ENCODE measurements at regions not wholly inside any gene's neighbourhood (a gene's known extent, or its start where the extent isn't known, plus 50 kb on each side); places are given as distances from the start of the nearest gene placed in this dataset.

DNA sequence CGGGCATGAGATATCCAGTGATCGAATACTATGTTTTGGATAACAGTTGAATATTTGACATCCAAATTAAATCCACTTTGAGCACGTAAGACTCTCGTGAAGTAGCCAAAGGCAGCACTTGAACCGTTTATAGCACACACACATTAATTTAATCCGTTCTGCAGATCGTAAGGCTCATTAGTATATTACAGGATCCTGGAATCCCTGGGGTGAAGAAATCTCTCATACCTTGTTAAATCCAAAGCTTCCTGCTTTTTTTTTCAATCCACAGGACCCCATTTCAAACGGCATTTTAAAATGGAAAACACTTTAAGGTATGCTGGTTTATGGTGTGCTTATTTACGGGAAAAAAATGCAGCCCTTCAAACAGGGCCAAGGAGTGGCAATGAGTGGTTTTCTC, 158.4 kb upstream of the ADARB2 start:
- TF ChIP-seq, protein P1, sequence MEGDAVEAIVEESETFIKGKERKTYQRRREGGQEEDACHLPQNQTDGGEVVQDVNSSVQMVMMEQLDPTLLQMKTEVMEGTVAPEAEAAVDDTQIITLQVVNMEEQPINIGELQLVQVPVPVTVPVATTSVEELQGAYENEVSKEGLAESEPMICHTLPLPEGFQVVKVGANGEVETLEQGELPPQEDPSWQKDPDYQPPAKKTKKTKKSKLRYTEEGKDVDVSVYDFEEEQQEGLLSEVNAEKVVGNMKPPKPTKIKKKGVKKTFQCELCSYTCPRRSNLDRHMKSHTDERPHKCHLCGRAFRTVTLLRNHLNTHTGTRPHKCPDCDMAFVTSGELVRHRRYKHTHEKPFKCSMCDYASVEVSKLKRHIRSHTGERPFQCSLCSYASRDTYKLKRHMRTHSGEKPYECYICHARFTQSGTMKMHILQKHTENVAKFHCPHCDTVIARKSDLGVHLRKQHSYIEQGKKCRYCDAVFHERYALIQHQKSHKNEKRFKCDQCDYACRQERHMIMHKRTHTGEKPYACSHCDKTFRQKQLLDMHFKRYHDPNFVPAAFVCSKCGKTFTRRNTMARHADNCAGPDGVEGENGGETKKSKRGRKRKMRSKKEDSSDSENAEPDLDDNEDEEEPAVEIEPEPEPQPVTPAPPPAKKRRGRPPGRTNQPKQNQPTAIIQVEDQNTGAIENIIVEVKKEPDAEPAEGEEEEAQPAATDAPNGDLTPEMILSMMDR (IDR thresholded peaks at IDR 0.05) = no peak
- no peak for TF ChIP-seq POLR2A (IDR thresholded peaks at IDR 0.05)
- no peaks in the 10 kb centered on the region for H3K27me3 ChIP-seq
- H3K4me1 ChIP-seq = no peaks in the 10 kb centered on the region
- H3K4me3 ChIP-seq = no peak overlapping the region
- H3K36me3 ChIP-seq = no peaks in the 10 kb centered on the region
- no peaks in the 10 kb centered on the region for H3K9me3 ChIP-seq
- no peak overlapping the region for H3K27ac ChIP-seq
- DNase-seq = no peak

- Histone ChIP-seq H3K27me3 (no peaks in the 10 kb centered on the region), H3K4me3 (no peak overlapping the region)
- no peak for DNase-seq
Observed at GRCh38 chr10:1894912-1895311, 157.6 kb upstream of the ADARB2 start.

GRCh38 chr10:1893941-1894340, 156.6 kb upstream of the ADARB2 start:
- no peaks in the 10 kb centered on the region for H3K9me3 ChIP-seq
- H3K36me3 ChIP-seq = no peaks in the 10 kb centered on the region
- no peak overlapping the region for H3K27ac ChIP-seq
- DNase-seq = no peak
- H3K27me3 ChIP-seq = no peaks in the 10 kb centered on the region
- H3K4me1 ChIP-seq = no peaks in the 10 kb centered on the region
- no peak overlapping the region for H3K4me3 ChIP-seq
- TF ChIP-seq, protein P1 (IDR thresholded peaks at IDR 0.05) = no peak
- no peak for TF ChIP-seq POLR2A (IDR thresholded peaks at IDR 0.05)

More at GRCh38 chr10:1894912-1895311, 157.6 kb upstream of the ADARB2 start:
- Histone ChIP-seq H3K36me3 (no peaks in the 10 kb centered on the region), H3K4me1 (no peaks in the 10 kb centered on the region), H3K9me3 (no peaks in the 10 kb centered on the region), H3K27ac (no peak overlapping the region)
- TF ChIP-seq POLR2A (IDR thresholded peaks at IDR 0.05) = no peak
- TF ChIP-seq, protein P1 (IDR thresholded peaks at IDR 0.05) = no peak

DNA sequence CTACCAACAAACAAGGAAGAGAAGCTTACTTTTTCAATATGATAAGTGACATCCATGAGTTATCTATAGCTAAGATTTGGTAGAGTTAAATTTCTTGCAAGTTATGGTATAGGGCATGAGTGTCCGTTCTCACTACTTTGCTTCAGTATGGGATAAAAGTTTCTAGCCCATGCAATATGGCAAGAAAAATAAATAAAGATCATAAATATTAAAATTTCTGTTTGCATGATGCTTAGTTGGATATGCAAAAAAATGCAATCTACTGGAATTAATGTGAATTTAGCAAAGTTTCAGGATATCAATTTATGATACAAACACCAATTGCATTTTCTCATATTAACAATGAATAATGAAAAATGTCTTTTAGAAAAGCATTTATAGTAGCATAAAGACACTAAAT, 148.7 kb upstream of the ADARB2 start:
- H3K9me3 ChIP-seq = peaks cover 0 to 3% (median 0%) of the 10 kb centered on the region in 4 donors
- H3K36me3 ChIP-seq = no peaks in the 10 kb centered on the region
- no peak for TF ChIP-seq POLR2A (IDR thresholded peaks at IDR 0.05)
- TF ChIP-seq, protein P1 (IDR thresholded peaks at IDR 0.05) = no peak
- H3K4me1 ChIP-seq = no peaks in the 10 kb centered on the region
- no peak for DNase-seq
- H3K4me3 ChIP-seq = no peak overlapping the region
- H3K27me3 ChIP-seq = no peaks in the 10 kb centered on the region
- no peak overlapping the region for H3K27ac ChIP-seq

DNA sequence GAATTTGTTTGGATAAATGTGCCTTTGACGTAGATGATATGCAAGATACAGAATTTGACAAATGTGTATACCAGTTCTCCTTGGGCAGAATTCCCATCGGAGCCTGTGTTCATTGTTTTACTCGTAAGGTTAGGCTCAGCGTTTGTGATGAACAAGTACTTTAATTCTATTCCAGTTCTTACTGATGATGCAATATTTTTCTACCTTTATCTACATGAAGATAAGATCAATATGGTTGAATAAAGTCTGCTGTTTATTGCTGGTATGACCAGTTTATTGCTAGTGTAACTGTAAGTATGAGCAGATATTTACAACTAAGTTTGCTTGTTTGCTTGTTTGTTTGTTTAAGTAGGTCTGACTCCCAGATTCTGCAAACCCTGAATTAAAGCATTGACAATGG, 145.4 kb upstream of the ADARB2 start:
- no peak for TF ChIP-seq POLR2A (IDR thresholded peaks at IDR 0.05)
- TF ChIP-seq, protein P1 (IDR thresholded peaks at IDR 0.05) = no peak
- H3K27ac ChIP-seq = no peak overlapping the region

DNA sequence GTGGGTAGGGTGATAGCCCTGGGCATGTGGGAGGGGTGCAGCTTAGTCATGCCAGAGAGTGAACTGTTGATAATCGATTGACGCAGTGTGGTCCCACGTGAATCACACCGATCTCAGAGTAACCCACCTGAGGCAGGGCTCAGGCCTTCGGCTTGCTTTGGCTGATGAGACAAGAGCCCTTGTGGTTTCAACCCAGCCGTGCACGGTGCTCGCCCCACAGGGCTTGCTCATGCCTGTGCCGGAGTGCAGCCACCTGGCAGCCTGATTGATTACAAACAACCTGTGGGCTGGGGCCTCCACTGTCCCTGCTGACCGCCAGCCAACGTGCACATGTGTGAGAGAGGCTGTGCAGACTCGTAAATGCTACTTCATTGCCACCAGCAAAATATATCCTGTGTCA, 144.9 kb upstream of the ADARB2 start:
- no peak overlapping the region for H3K27ac ChIP-seq

More for the DNA sequence above, 145.4 kb upstream of the ADARB2 start:
- DNase-seq = no peak
- Histone ChIP-seq H3K4me1 (no peaks in the 10 kb centered on the region), H3K36me3 (no peaks in the 10 kb centered on the region), H3K9me3 (no peaks in the 10 kb centered on the region), H3K27me3 (no peaks in the 10 kb centered on the region), H3K4me3 (no peak overlapping the region)

More for the DNA sequence above, 144.9 kb upstream of the ADARB2 start:
- Histone ChIP-seq H3K4me3 (no peak overlapping the region), H3K4me1 (no peaks in the 10 kb centered on the region), H3K36me3 (no peaks in the 10 kb centered on the region), H3K9me3 (no peaks in the 10 kb centered on the region), H3K27me3 (no peaks in the 10 kb centered on the region)
- no peak for DNase-seq
- TF ChIP-seq POLR2A (IDR thresholded peaks at IDR 0.05) = no peak
- TF ChIP-seq, protein P1 (IDR thresholded peaks at IDR 0.05) = no peak
